Hepatocyte (in vitro differentiated cells): ENCODE measurements at regions not wholly inside any gene's neighbourhood (a gene's known extent, or its start where the extent isn't known, plus 50 kb on each side); places are given as distances from the start of the nearest gene placed in this dataset.

Source experiments
- DNase-seq: peaks from one replicate; pipeline ENCODE4 v3.0.0-alpha.2; 2016; ENCODE audit warnings: low spot score
- H2AFZ ChIP-seq: fragments of 200-600 bp; sonication (generic); 2 replicates; pipeline ENCODE4 v1.6.0; 2016; ENCODE audit warnings: antibody characterized with exemption, mild to moderate bottlenecking
- H3K27ac ChIP-seq: fragments of 200-600 bp; sonication (generic); 2 replicates; pipeline ENCODE4 v1.5.1; 2016; ENCODE audit warnings: mild to moderate bottlenecking
- H3K27me3 ChIP-seq: fragments of 200-600 bp; sonication (generic); 2 replicates; pipeline ENCODE4 v1.6.1; 2016
- H3K36me3 ChIP-seq: fragments of 200-600 bp; sonication (generic); replicated peaks from 2 replicates; pipeline ENCODE4 v1.5.1; 2016; ENCODE audit warnings: low read depth; ENCODE audit not compliant: insufficient read depth
- H3K4me1 ChIP-seq: fragments of 200-600 bp; sonication (generic); 2 replicates; pipeline ENCODE4 v1.5.1; 2016; ENCODE audit warnings: mild to moderate bottlenecking, moderate library complexity; ENCODE audit not compliant: insufficient read depth
- H3K4me2 ChIP-seq: fragments of 200-600 bp; sonication (generic); 2 replicates; pipeline ENCODE4 v1.6.0; 2016
- H3K4me3 ChIP-seq: fragments of 200-600 bp; sonication (generic); 2 replicates; pipeline ENCODE4 v1.5.1; 2016; ENCODE audit warnings: mild to moderate bottlenecking
- H3K79me2 ChIP-seq: fragments of 200-600 bp; sonication (generic); 2 replicates; pipeline ENCODE4 v1.6.0; 2017; ENCODE audit warnings: mild to moderate bottlenecking
- H3K9me2 ChIP-seq: fragments of 200-600 bp; sonication (generic); replicated peaks from 2 replicates; pipeline ENCODE4 v1.6.0; 2017; ENCODE audit warnings: mild to moderate bottlenecking; ENCODE audit not compliant: insufficient read depth
- H3K9me3 ChIP-seq: fragments of 200-600 bp; sonication (generic); 2 replicates; pipeline ENCODE4 v1.5.1; 2016; ENCODE audit warnings: low read depth, mild to moderate bottlenecking
- H4K20me1 ChIP-seq: fragments of 200-600 bp; sonication (generic); 2 replicates; pipeline ENCODE4 v1.6.0; 2016; ENCODE audit warnings: mild to moderate bottlenecking; ENCODE audit not compliant: insufficient read depth, poor library complexity, severe bottlenecking
- EZH2 ChIP-seq: fragments of 200-600 bp; sonication (generic); IDR thresholded peaks from 2 replicates; pipeline ENCODE4 v1.6.1; 2016; ENCODE audit warnings: antibody characterized with exemption, mild to moderate bottlenecking, borderline replicate concordance
- EZH2phosphoT487 ChIP-seq: fragments of 200-600 bp; sonication (generic); IDR thresholded peaks from one replicate; pipeline ENCODE4 v1.6.1; 2018; ENCODE audit warnings: antibody characterized with exemption, mild to moderate bottlenecking, low read depth, moderate library complexity; ENCODE audit not compliant: unreplicated experiment, severe bottlenecking
- WGBS: methylation state at CpG from one replicate; pipeline ENCODE4 v1.1.6; 2016; ENCODE audit warnings: low lambda C conversion rate; ENCODE audit errors: missing lambda C conversion rate; 5-methylcytosine and 5-hydroxymethylcytosine counted together
- TF ChIP-seq, protein P1 (sequence below): fragments of 200-600 bp; sonication (generic); IDR thresholded peaks from 2 replicates; pipeline ENCODE4 v1.5.1; 2016; ENCODE audit warnings: antibody characterized with exemption, mild to moderate bottlenecking; ENCODE audit not compliant: poor library complexity

GRCh38 chr16:6246266-6246665 lies 1086.4 kb upstream of the RBFOX1 start:
- H3K79me2 ChIP-seq, result no peaks in the 10 kb centered on the region
- H3K4me3 ChIP-seq, result no peak overlapping the region
- no peaks in the 10 kb centered on the region for H3K36me3 ChIP-seq
- H3K4me2 ChIP-seq, result no peak overlapping the region
- H3K4me1 ChIP-seq, result no peaks in the 10 kb centered on the region
- no peak for DNase-seq
- H4K20me1 ChIP-seq, result no peaks in the 10 kb centered on the region
- H3K27ac ChIP-seq, result no peak overlapping the region
- no peaks in the 10 kb centered on the region for H3K27me3 ChIP-seq
- no peaks in the 10 kb centered on the region for H3K9me3 ChIP-seq
- TF ChIP-seq EZH2, result no peak
- TF ChIP-seq EZH2phosphoT487, result no peak
- TF ChIP-seq, protein P1, sequence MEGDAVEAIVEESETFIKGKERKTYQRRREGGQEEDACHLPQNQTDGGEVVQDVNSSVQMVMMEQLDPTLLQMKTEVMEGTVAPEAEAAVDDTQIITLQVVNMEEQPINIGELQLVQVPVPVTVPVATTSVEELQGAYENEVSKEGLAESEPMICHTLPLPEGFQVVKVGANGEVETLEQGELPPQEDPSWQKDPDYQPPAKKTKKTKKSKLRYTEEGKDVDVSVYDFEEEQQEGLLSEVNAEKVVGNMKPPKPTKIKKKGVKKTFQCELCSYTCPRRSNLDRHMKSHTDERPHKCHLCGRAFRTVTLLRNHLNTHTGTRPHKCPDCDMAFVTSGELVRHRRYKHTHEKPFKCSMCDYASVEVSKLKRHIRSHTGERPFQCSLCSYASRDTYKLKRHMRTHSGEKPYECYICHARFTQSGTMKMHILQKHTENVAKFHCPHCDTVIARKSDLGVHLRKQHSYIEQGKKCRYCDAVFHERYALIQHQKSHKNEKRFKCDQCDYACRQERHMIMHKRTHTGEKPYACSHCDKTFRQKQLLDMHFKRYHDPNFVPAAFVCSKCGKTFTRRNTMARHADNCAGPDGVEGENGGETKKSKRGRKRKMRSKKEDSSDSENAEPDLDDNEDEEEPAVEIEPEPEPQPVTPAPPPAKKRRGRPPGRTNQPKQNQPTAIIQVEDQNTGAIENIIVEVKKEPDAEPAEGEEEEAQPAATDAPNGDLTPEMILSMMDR, result no peak
- no peaks in the 10 kb centered on the region for H3K9me2 ChIP-seq
- no peak overlapping the region for H2AFZ ChIP-seq

- WGBS, result 70% methylated on average over 4 of the region's 4 CpGs
- Histone ChIP-seq H3K9me2 (no peaks in the 10 kb centered on the region), H3K27me3 (no peaks in the 10 kb centered on the region), H3K27ac (no peak overlapping the region), H3K4me1 (no peaks in the 10 kb centered on the region), H3K79me2 (no peaks in the 10 kb centered on the region), H3K36me3 (no peaks in the 10 kb centered on the region), H3K4me3 (no peak overlapping the region), H4K20me1 (no peaks in the 10 kb centered on the region), H3K9me3 (no peaks in the 10 kb centered on the region), H3K4me2 (no peak overlapping the region), H2AFZ (no peak overlapping the region)
- DNase-seq, result no peak
- TF ChIP-seq, protein P1, result no peak
- TF ChIP-seq EZH2 (no peak), EZH2phosphoT487 (no peak)
These were observed 1100.6 kb upstream of the RBFOX1 start for GRCh38 chr16:6232056-6232455.

- DNase-seq, result no peak
These were observed 1101.2 kb upstream of the RBFOX1 start for GRCh38 chr16:6231398-6231797.

More at GRCh38 chr16:6231398-6231797, 1101.2 kb upstream of the RBFOX1 start:
- TF ChIP-seq EZH2, result no peak
- no peak for TF ChIP-seq EZH2phosphoT487
- TF ChIP-seq, protein P1, result no peak
- H3K27me3 ChIP-seq, result no peaks in the 10 kb centered on the region
- H3K9me3 ChIP-seq, result no peaks in the 10 kb centered on the region
- no peaks in the 10 kb centered on the region for H3K4me1 ChIP-seq
- H3K9me2 ChIP-seq, result no peaks in the 10 kb centered on the region
- WGBS, result 93% methylated on average over 1 of the region's 1 CpG
- H3K4me2 ChIP-seq, result no peak overlapping the region
- no peak overlapping the region for H2AFZ ChIP-seq
- H3K36me3 ChIP-seq, result no peaks in the 10 kb centered on the region
- no peak overlapping the region for H3K27ac ChIP-seq
- no peak overlapping the region for H3K4me3 ChIP-seq
- no peaks in the 10 kb centered on the region for H4K20me1 ChIP-seq
- no peaks in the 10 kb centered on the region for H3K79me2 ChIP-seq
